ENCODE measurements at regions not wholly inside any gene's neighbourhood (a gene's known extent, or its start where the extent isn't known, plus 50 kb on each side); places are given as distances from the start of the nearest gene placed in this dataset.
A peak's percentile ranks its signal among the peaks of the same experiment; 100 is the strongest.
"Not testable (repeated sequence)": the region's sequence is repeated elsewhere in the genome, so short reads cannot be mapped to it uniquely, and the experiment has no call there.

DNA sequence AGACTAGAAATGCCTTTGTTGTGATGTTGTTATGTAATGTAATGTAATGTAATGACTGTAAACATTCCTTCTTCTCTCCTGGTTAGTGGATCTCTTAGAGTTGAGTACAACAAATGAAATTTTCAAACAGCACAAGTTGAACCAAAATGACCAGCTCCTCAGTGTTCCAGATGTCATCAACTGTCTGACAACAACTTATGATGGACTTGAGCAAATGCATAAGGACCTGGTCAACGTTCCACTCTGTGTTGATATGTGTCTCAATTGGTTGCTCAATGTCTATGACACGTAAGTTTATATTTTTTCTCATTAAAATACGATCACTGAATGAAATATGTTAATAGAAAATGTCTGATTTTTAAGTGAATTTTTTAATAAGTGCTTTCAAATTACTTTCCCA, 496.7 kb downstream of the UTRN start:
- DNase-seq: no peak

DNA sequence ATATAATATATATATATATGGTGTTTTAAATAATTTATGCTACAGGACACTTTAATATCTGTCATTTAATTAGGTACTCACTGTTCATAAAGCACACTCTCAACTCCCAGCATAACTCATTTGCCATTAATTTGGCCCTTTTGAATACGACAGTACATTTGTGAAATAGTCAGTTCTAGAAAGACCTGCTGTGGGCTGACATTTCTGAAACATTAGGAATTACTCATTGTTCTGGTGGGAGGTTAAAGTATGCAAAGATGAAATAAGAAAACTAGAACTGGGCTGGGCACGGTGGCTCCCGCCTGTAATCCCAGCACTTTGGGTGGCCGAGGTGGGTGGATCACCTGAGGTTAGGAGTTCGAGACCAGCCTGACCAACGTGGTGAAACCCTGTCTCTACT, 497.5 kb downstream of the UTRN start:
- DNase-seq: no peak

DNA sequence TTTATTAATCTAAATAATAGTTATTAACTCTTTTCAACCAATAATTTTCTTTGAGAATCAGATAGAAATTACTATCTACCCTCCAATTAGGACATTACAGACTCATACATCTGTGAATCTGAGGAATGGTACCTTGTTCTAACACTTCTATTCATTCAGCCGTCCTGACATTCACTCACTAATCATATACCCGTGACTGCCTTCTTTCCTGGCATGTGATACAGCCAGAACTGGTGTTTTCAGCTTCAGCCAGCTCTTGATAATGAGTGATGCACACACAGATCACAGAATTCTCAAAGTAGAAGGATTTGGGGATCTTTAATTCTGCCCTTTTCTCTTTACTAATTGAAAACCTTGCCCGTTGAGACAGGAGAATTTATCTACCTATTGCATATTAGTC, 499.9 kb downstream of the UTRN start:
- no peak for DNase-seq

DNA sequence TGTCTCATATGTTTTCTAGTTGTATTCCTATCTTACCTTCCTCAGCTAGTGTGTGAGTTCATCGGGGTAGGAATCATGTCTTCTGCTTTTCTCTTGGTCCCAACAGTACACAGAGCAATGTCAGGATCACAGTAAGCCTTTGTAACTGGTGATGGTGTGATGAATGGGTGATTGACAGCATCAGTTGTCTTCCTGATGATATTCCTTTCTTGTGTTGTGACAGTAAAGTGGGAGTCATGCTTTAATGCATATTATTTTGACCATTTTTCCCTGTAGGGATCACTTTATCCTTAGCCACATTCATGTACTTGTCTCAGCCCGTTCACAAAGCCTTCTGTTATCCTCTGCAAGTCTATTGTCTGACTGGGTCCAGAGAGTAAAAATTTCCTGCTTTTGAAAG, 501.7 kb downstream of the UTRN start:
- DNase-seq: no peak

DNA sequence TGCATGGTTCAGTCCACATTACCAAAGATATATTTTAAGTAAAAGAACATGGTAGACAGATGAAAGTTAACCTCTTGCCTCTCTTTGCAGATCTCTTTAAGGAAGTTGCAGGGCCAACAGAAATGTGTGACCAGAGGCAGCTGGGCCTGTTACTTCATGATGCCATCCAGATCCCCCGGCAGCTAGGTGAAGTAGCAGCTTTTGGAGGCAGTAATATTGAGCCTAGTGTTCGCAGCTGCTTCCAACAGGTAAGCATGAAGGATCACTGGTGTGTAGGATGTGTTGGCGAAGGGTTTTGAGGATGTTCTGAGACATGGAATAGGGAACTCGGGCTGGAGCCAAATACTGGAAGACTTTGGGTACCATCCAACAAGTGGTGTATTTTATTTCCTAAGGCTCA, 508.6 kb downstream of the UTRN start:
- DNase-seq: no peak

DNA sequence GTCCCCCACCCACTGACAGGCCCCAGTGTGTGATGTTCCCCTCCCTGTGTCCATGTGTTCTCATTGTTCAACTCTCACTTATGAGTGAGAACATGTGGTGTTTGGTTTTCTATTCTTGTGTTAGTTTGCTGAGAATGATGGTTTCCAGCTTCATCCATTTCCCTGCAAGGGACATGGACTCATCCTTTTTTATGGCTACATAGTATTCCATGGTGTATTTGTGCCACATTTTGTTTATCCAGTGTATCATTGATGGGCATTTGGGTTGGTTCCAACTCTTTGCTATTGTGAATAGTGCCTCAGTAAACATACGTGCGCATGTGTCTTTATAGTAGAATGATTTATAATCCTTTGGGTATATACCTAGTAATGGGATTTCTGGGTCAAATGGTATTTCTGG, 509.9 kb downstream of the UTRN start:
- not testable (repeated sequence) for DNase-seq

DNA sequence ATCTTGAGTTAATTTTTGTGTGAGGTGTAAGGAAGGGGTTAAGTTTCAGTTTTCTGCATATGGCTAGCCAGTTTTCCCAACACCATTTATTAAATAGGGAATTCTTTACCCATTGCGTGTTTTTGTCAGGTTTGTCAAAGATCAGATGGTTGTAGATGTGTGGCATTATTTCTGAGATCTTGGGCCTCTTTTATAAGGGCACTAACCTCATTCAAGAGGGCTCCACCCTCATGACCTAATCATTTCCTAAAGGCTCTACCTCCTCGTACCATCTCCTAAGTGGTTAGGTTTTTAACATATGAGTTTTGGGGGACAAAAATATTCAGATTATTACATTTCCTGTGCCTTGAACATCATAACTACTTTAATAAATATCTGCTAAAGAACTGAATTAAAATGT, 510.9 kb downstream of the UTRN start:
- no peak for DNase-seq

DNA sequence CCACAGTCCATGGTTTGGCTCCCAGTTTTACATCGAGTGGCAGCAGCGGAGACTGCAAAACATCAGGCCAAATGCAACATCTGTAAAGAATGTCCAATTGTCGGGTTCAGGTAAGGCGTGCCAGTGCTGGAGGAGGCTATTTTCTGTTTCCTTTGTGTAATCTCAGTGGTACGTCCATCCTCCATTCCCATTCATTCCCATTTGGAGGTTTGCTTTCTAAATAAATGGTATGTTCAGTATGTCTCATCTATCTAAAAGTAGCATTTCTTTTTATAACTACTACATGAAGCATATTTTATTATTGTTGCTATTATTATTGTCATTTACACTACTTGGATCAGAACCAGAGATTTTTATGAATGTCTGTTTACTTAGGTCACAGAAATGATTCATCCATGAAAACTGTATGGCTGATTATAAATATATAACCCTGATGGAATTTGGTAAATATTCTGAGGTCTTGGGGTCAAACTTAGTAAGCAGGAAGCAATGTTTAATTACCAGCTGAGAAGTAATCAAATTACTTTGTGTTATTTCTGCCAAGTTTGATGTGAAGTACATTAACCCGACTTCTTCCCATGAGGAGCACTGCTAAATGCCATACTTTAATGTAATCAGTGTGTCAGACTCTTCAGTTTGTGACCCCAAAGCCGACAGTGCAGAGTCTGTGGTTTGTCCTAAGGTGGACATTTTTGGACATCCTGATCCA, 512.9 kb downstream of the UTRN start:
- DNase-seq: peak; percentile 73

DNA sequence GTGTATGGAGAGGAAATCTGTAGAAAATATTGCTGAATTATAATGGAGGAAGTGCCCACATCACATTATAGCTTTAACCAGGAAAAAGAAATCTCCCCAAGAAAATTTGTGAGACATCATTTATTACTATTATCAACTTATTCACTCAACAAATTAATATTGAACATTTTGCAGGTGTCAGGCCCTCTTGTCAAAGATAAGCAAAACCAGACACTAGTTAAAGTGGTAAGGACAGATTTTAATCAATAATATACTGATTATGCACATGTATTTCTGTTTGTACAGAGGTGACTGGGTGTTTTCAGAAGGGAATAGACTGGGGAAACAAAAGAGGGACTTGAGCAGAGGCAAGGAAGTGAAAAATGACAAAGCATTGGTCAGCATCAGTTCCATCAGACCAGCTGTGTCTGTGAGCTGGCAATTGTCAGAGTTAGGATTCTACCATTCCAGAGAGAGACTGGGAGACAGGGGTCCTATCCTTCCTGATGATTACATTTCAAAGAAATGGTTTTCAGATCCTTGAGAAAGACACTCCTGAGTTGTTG, 519.2 kb downstream of the UTRN start:
- no peak for DNase-seq

DNA sequence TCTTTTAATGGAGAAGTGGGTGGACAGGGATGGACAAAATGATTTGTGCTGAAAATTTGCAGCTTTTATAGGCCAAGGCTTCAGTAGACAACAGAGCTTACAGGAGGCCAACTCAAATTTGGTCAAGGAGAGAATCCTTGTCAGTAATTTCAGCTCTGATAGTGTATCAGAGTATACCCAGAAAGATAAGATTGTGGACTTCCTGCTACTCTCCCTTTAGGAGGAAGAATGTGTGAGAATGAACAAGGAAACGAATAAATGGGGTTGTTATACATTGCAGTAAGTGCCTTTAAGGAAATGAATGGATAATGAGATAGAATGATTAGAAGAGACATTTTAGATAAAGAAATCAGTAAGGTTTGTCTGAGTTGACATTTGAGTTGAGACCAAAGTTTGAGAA, 519.9 kb downstream of the UTRN start:
- no peak for DNase-seq

DNA sequence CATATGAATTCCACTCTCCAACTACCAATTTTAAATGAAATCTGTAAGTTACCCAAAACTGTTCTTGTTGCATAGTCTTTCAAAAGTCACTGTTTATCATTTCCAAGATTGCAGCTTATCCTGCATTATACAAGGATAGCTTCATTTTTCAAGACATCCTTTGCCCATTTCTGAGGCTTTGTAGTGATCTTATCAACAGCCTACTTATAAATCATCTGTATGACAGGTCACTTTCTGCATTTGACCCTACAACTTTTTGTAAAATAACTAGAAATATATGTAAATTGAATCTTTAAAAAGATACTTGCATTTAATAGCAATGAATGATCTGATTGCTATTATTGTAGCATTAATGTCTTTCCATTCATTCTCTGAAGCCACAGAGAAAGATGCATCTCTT, 521.1 kb downstream of the UTRN start:
- no peak for DNase-seq

DNA sequence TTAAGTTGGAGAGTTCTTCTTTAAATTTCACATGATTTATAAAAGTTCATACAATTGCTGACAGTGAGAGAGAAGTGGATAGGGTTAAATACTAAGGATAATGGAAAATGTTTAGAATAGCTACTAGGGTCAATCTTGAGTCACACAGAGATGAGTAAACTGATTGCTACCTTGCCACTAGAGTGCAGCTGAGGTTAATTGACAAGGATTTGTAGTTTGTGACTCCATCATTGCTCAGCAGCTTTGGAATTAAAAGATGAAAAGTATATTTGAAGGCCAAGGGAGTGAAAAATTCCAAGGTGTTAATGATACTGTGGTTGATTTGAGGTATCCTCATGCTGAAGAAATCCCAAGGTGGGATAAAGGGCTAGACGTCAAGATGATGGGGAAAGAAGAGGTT, 524.0 kb downstream of the UTRN start:
- DNase-seq: peak; percentile 52

DNA sequence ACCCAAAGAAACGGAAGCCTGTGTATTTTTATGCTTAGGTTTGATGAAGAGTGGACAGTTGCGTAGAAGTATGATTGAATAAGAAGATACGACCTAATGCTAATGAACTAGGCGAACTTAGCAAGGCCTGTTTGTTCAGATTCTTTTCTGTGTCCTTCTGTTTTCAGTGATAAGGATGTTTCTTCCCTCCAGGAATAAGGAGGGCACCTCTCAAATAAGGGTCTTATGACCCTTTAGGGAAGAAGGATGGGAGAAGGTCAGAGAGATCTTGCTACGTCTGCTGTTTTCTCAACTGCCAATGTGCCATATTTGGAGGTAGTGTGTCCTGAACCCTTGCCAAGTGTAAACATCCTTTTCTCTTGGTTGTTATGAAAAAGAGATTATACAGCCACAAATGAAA, 524.8 kb downstream of the UTRN start:
- DNase-seq: no peak

DNA sequence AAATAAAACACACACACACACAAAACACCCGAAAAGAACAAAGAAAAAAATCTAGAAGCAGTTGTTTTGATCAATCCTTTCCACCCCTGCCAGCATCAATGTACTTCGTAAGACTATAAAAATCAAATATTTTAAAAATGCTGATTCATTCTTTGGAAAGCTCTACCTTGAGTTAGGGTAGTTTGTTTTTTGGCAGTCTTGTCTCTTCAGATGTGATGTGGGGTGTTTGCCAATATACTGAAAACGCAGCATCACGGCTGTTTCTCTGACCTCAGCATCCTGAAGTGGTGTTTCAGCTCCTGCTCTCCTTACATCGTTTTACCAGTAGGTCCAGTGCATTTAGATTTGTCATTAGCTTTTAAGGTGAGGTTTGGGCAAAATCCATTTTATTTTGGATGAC, 526.0 kb downstream of the UTRN start:
- peak; percentile 11 for DNase-seq

DNA sequence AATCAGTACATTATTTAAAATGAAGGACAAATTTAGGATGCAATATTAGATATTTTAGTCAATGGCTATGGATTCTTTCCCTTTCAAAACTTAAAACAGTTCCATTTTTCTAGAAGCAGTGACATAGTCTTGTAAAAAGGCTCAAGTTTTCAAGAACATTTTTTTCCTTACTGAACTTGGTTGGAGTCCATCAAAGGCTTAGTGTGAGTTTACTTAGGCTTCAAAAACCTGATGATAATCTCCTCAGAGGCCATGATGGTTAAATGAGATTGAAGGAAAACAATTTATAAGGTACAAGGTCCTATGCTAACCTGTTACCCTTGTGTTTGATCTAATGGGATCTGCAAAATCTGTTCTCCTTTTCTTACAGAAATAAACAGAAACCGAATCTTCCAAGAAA, 531.8 kb downstream of the UTRN start:
- no peak for DNase-seq

DNA sequence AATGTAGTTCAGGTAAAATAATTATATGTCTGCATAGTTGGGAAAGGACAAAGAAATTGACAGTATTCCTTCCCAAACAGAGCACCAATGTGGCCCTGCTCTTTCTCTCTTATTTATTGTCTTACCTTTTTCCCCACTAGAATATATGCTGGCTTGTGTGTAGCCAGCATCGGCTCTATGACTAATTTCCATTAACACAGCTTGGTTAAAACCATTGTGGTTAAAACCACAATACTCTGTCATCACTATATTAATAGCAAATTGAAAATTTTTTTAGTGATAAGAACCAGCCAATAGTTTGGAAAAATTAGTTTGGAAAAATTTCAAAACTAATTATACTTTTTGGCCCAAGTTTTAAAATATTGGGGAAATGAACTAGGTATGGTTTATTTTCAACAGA, 535.1 kb downstream of the UTRN start:
- peak; percentile 22 for DNase-seq

DNA sequence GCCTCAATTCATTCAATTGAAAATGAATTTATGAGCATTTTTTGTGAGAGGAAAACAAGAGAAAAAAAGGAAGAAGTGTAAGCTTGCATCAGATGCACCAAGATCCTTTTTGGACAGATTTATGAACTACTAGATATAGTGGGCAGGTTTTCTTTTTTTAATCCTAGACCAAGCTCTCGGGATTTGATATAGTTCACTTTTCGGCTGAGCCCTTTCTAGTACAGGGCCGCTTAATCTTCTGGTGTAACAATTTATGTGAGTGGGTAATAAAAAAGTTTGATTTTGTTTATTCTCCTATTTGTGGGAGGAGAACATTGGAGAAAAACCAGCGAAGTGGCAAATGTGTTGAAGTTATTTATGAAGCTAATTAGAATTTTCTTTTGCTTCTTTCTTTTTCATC, 538.0 kb downstream of the UTRN start:
- no peak for DNase-seq

DNA sequence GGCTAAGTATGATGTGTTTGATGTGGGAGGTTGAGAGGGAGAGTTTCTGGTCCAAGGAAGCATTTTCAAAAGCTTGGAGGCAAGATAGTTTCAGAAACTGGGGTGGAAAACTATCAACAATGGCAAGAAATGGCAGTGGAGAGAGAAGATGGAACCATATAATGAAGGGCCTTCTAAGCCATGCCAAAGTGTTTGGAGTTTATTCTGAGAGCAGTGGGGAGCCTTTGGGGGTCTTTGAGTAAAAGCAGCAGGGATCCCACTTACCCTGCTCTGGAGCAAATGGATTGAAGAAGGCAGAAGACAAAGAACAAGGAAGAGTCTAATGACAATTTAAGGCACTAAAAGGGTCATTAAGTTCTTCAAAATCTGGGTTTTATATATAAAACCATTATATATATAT, 538.9 kb downstream of the UTRN start:
- no peak for DNase-seq

DNA sequence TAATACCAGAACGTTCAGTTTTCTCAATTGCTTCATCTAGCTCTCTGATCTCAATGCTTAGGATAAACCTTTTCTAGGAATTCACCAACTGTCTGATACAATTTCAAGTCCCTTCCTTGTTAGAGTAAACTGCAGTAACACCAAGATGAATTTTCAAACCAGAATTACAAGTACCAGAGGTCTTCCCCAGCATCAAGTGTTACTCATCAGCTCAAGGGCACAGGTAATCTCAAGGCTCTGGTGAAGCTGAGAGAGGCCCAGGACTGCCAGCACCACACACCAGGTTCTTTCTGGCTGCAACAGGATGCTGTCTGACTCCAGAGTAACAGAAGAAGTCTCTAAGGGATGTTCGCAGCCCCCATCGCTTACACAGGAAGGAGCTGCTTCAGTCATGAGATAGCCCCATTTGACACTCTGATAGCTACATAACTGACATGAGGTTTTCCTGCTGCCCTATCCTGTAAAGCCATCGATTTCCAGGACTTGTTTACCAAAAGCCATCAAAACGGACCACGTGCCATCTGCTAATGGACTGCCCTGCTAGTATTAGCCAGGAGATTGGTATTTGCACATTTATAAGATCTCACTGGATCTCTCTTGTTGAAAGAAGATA, 549.4 kb downstream of the UTRN start:
- DNase-seq: no peak

DNA sequence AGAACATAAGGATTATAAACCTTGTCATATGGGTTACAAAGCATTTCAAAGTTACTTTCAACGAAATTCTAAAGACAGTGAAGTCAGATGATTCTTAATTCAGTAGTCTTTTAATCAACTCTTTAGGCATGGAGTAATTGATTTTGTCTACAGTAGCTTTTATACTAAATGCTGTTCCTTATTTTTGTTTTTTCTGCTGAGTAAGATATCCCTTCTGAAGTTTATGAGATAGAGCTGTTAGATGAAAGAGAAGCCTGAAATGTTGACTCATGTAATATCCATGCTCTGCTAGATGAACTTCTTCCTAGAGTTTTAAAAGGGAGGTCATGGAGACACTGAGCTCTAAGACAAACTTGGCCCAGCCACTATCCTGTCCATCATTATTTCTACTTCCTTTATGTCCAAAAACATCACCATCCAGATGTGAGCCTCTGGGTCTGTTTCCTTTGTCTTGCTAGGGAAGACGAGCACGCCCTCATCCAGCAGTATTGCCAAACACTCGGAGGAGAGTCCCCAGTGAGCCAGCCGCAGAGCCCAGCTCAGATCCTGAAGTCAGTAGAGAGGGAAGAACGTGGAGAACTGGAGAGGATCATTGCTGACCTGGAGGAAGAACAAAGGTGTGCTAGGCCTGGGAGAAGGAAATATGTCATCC, 550.3 kb downstream of the UTRN start:
- no peak for DNase-seq

DNA sequence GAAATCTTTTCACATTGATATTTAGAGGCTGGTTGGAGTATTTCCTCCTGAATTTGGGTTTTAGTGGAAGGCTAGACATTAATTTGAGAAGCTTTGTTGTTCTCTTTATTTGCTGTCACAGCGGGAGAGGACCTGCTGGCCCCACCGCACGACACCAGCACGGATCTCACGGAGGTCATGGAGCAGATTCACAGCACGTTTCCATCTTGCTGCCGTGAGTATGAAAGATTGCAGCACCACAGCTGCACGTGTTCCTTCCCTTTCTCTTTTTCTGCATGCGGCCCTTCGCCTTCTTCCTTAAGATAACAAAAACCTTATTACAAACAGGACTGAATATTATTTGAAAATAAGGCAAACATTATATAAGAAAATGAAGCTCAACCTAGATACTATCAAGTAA, 555.5 kb downstream of the UTRN start:
- no peak for DNase-seq

DNA sequence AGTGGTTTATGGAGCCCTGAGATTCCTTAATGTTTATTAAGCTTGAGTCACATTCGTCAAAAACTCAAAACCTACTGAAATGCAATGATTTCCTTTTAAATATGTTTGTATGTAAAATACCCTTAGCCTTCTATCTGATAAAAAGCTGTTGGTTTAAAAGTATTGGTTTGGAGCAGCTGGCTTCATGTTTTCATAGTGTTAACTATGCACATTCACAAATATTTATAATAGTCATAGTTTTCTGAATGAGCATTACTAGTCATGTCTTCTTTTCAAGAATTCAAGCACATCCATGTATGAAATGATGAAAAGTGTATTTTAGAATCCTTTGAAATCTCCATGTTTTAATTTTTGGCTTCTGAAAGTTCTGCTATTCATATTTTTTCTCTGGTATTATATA, 558.6 kb downstream of the UTRN start:
- DNase-seq: no peak

DNA sequence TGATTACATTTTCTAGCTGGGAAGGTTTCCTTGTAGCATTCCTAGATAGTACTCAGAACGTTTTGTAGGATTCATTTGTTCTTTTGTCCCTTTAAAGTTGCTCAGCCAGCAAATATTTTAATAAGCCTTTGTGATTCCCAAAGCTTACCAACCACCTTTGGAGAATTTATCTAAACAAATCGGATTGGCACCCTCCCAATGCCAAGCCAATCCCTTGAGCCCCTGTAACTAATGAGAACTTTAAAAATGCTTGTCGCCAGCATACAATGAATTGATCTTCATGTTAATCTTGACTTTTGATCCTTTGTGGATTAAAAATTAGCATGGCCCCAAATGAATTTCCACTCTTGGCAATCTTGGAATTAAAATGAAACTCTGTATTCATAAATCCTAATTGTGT, 559.5 kb downstream of the UTRN start:
- no peak for DNase-seq

DNA sequence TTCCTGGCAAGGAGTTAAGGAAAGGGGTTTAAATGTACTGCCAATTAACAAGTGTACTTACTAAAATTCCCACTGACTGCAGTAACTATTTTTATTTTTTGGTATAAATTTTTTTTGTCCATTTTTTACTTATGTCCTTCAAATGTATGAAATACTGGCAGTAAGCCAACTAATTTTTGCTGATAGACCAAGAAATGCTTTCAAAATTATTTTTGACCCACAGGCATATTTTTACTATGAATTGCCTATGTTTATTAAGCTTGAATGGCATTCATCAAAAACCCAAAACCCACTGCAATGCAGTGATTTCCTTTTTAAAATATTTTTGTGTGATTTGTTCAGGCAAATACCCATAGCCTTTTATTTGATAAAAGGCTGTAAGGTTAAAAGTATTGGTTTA, 560.1 kb downstream of the UTRN start:
- DNase-seq: peak; percentile 72
